ENCODE measurements at regions not wholly inside any gene's neighbourhood (a gene's known extent, or its start where the extent isn't known, plus 50 kb on each side); places are given as distances from the start of the nearest gene placed in this dataset.

DNA sequence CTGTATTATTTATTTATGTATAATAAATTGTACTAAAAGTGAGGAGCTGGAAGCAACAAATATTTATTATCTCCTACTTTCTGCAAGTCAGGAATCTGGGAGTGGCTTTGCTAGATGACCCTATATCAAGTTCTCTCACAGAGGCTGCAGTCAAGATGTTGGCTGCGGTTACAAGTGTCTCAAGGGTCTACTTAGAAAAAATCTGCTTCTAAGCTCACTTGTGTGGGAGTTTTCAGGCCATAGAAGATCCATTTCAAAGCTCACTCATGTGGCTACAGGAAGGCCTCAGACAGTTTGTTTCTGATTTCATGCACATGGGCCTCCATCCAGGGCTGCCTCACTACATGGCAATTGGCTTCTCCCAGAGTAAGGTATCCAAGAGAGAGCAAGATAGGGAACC lies 551.1 kb downstream of the CAAP1 start:
- Histone ChIP-seq H4K20me1 (ENCODE audit: insufficient read depth, low read length) (no peaks in the 10 kb centered on the region), H3K36me3 (ENCODE audit: insufficient read depth, low read length) (no peaks in the 10 kb centered on the region), H3K4me1 (ENCODE audit: insufficient read depth, low read length, severe bottlenecking) (no peaks in the 10 kb centered on the region), H3K4me3 (ENCODE audit: low read depth, low read length, poor library complexity, severe bottlenecking) (no peak overlapping the region), H3K79me2 (ENCODE audit: insufficient read depth, low read length) (no peaks in the 10 kb centered on the region), H2AFZ (ENCODE audit: low read length) (no peak overlapping the region), H3F3A (ENCODE audit: insufficient read depth, low read length) (no peaks in the 10 kb centered on the region), H3K27me3 (ENCODE audit: insufficient read depth, low read length) (no peaks in the 10 kb centered on the region), H3K9ac (ENCODE audit: low read length) (no peak overlapping the region), H3K9me3 (ENCODE audit: low read length) (no peaks in the 10 kb centered on the region), H3K4me2 (ENCODE audit: low read length) (no peak overlapping the region), H3K27ac (ENCODE audit: low read depth, low read length, poor library complexity, severe bottlenecking) (no peak overlapping the region), H3K9me2 (ENCODE audit: low read depth, low read length) (no peaks in the 10 kb centered on the region)
- TF ChIP-seq, protein P1, sequence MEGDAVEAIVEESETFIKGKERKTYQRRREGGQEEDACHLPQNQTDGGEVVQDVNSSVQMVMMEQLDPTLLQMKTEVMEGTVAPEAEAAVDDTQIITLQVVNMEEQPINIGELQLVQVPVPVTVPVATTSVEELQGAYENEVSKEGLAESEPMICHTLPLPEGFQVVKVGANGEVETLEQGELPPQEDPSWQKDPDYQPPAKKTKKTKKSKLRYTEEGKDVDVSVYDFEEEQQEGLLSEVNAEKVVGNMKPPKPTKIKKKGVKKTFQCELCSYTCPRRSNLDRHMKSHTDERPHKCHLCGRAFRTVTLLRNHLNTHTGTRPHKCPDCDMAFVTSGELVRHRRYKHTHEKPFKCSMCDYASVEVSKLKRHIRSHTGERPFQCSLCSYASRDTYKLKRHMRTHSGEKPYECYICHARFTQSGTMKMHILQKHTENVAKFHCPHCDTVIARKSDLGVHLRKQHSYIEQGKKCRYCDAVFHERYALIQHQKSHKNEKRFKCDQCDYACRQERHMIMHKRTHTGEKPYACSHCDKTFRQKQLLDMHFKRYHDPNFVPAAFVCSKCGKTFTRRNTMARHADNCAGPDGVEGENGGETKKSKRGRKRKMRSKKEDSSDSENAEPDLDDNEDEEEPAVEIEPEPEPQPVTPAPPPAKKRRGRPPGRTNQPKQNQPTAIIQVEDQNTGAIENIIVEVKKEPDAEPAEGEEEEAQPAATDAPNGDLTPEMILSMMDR (IDR thresholded peaks at IDR 0.05; ENCODE audit: low read length) = no peak
- TF ChIP-seq EZH2 (IDR thresholded peaks at IDR 0.05; ENCODE audit: borderline replicate concordance, low read length) = no peak

DNA sequence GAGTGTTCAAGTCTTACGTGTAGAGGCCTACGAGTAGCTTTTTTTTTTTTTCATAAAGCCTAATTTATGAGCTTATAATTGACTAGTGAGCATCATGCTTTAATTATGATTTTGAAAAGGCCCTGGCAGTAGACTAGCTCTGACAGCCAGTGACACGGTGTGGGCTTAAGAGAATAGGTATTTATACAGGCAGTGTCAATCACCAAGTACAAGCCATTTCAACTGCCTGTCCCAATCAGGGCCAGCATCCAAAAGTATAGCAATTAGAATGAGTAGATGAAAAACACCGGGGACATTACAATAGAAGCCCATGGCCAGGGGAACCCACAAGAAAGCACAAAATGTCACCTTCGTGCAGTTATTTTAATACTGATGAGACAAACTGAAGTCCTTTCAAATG lies 552.8 kb downstream of the CAAP1 start:
- Histone ChIP-seq H3K27me3 (ENCODE audit: insufficient read depth, low read length) (no peaks in the 10 kb centered on the region), H3K36me3 (ENCODE audit: insufficient read depth, low read length) (no peaks in the 10 kb centered on the region), H3K4me2 (ENCODE audit: low read length) (no peak overlapping the region), H3K79me2 (ENCODE audit: insufficient read depth, low read length) (no peaks in the 10 kb centered on the region), H3K4me1 (ENCODE audit: insufficient read depth, low read length, severe bottlenecking) (no peaks in the 10 kb centered on the region), H3K9ac (ENCODE audit: low read length) (no peak overlapping the region), H3K9me2 (ENCODE audit: low read depth, low read length) (no peaks in the 10 kb centered on the region), H4K20me1 (ENCODE audit: insufficient read depth, low read length) (no peaks in the 10 kb centered on the region), H3K27ac (ENCODE audit: low read depth, low read length, poor library complexity, severe bottlenecking) (no peak overlapping the region), H2AFZ (ENCODE audit: low read length) (no peak overlapping the region), H3K9me3 (ENCODE audit: low read length) (no peaks in the 10 kb centered on the region), H3F3A (ENCODE audit: insufficient read depth, low read length) (no peaks in the 10 kb centered on the region), H3K4me3 (ENCODE audit: low read depth, low read length, poor library complexity, severe bottlenecking) (no peak overlapping the region)
- TF ChIP-seq, protein P1 (IDR thresholded peaks at IDR 0.05; ENCODE audit: low read length) = no peak
- no peak for TF ChIP-seq EZH2 (IDR thresholded peaks at IDR 0.05; ENCODE audit: borderline replicate concordance, low read length)

- no peaks in the 10 kb centered on the region for H3F3A ChIP-seq (ENCODE audit: insufficient read depth, low read length)
- H3K4me1 ChIP-seq (ENCODE audit: insufficient read depth, low read length, severe bottlenecking) = no peaks in the 10 kb centered on the region
- H4K20me1 ChIP-seq (ENCODE audit: insufficient read depth, low read length) = no peaks in the 10 kb centered on the region
- no peaks in the 10 kb centered on the region for H3K79me2 ChIP-seq (ENCODE audit: insufficient read depth, low read length)
- no peak overlapping the region for H2AFZ ChIP-seq (ENCODE audit: low read length)
- no peak overlapping the region for H3K4me2 ChIP-seq (ENCODE audit: low read length)
- no peak overlapping the region for H3K9ac ChIP-seq (ENCODE audit: low read length)
- H3K4me3 ChIP-seq (ENCODE audit: low read depth, low read length, poor library complexity, severe bottlenecking) = no peak overlapping the region
- no peaks in the 10 kb centered on the region for H3K9me3 ChIP-seq (ENCODE audit: low read length)
- TF ChIP-seq, protein P1 (IDR thresholded peaks at IDR 0.05; ENCODE audit: low read length) = no peak
- TF ChIP-seq EZH2 (IDR thresholded peaks at IDR 0.05; ENCODE audit: borderline replicate concordance, low read length) = no peak
- H3K27ac ChIP-seq (ENCODE audit: low read depth, low read length, poor library complexity, severe bottlenecking) = no peak overlapping the region
- H3K36me3 ChIP-seq (ENCODE audit: insufficient read depth, low read length) = no peaks in the 10 kb centered on the region
- no peaks in the 10 kb centered on the region for H3K27me3 ChIP-seq (ENCODE audit: insufficient read depth, low read length)
- no peaks in the 10 kb centered on the region for H3K9me2 ChIP-seq (ENCODE audit: low read depth, low read length)
These were observed 557.5 kb downstream of the CAAP1 start for GRCh38 chr9:26335116-26335515.
